Sigmoid colon (tissue), 6 donors: ENCODE measurements at regions not wholly inside any gene's neighbourhood (a gene's known extent, or its start where the extent isn't known, plus 50 kb on each side); places are given as distances from the start of the nearest gene placed in this dataset.

Experiments
- DNase-seq: peaks from one replicate; pipeline ENCODE4 v3.0.0-alpha.2; 2019
- H3K27ac ChIP-seq, 4 donors: fragments of 200-600 bp; sonication (generic); one replicate each; pipeline ENCODE4 v1.5.1; 2016 to 2019; ENCODE audit warnings: mild to moderate bottlenecking in 1 of 4
- H3K27me3 ChIP-seq, 3 donors: fragments of 200-600 bp; sonication (generic); one replicate each; pipeline ENCODE4 v1.5.1; 2019; ENCODE audit warnings: mild to moderate bottlenecking in 1 of 3
- H3K36me3 ChIP-seq, 4 donors: fragments of 200-600 bp; sonication (generic); one replicate each; pipeline ENCODE4 v1.5.1; 2016 to 2019
- H3K4me1 ChIP-seq, 4 donors: fragments of 200-600 bp; sonication (generic); one replicate each; pipeline ENCODE4 v1.5.1; 2017 to 2019
- H3K4me3 ChIP-seq, 4 donors: fragments of 200-600 bp; sonication (generic); one replicate each; pipeline ENCODE4 v1.5.1; 2017 to 2019; ENCODE audit warnings: mild to moderate bottlenecking in 2 of 4, moderate library complexity in 1 of 4
- H3K9me3 ChIP-seq, 4 donors: fragments of 200-600 bp in 3 of 4; sonication (generic) in 3 of 4; one replicate each; pipeline versions ENCODE4 v1.5.1 to v1.6.1; 2013 to 2019
- EP300 ChIP-seq, 4 donors: sonication (generic); formaldehyde crosslinking; IDR thresholded peaks; one replicate each; pipeline ENCODE4 v1.6.1; 2017; ENCODE audit warnings: antibody characterized with exemption in 4 of 4
- POLR2A ChIP-seq, 2 donors: fragments of 450-650 bp; IDR thresholded peaks; one replicate each; pipeline ENCODE4 v1.6.1; 2016; ENCODE audit warnings: antibody characterized with exemption in 2 of 2, mild to moderate bottlenecking in 2 of 2, moderate library complexity in 2 of 2
- POLR2AphosphoS5 ChIP-seq, 4 donors: sonication (generic); formaldehyde crosslinking; IDR thresholded peaks; one replicate each; pipeline ENCODE4 v1.6.1; 2017; ENCODE audit warnings: antibody characterized with exemption in 4 of 4
- WGBS, 2 donors: extraction: QIAGEN DNeasy Blood & Tissue Kit; methylation state at CpG; one replicate each; pipeline ENCODE4 v1.1.7; 2013; 5-methylcytosine and 5-hydroxymethylcytosine counted together
- intact Hi-C: fragments of 100-400 bp; cut with DNase I; formaldehyde crosslinking; loops from one replicate; pipeline ENCODE4 v1.15.1; 2023
- TF ChIP-seq, protein P1 (sequence below), 4 experiments: fragments of 450-650 bp in 3 of 4; fragments of 200-600 bp in 1 of 4; IDR thresholded peaks; one replicate each; pipeline ENCODE4 v1.5.1; 2016 to 2019; ENCODE audit warnings: antibody characterized with exemption in 4 of 4, mild to moderate bottlenecking in 3 of 4, moderate library complexity in 2 of 4
- donor health status: healthy with polysubstance abuse.
- donor health status: healthy.

GRCh38 chr18:6609666-6610264, 119.8 kb upstream of the ARHGAP28 start:
- Histone ChIP-seq H3K4me3 (no peak overlapping the region), H3K9me3 (peaks cover 0 to 2% (median 0%) of the 10 kb centered on the region in 4 donors), H3K27me3 (no peaks in the 10 kb centered on the region), H3K36me3 (no peaks in the 10 kb centered on the region), H3K4me1 (peaks cover 0 to 21% (median 14%) of the 10 kb centered on the region in 4 donors), H3K27ac (no peak overlapping the region)
- intact Hi-C loops: no loop called here
- no peak for DNase-seq
- TF ChIP-seq POLR2A (IDR thresholded peaks at IDR 0.05) (no peak), EP300 (IDR thresholded peaks at IDR 0.05) (no peak), POLR2AphosphoS5 (IDR thresholded peaks at IDR 0.05) (no peak)
- TF ChIP-seq, protein P1, sequence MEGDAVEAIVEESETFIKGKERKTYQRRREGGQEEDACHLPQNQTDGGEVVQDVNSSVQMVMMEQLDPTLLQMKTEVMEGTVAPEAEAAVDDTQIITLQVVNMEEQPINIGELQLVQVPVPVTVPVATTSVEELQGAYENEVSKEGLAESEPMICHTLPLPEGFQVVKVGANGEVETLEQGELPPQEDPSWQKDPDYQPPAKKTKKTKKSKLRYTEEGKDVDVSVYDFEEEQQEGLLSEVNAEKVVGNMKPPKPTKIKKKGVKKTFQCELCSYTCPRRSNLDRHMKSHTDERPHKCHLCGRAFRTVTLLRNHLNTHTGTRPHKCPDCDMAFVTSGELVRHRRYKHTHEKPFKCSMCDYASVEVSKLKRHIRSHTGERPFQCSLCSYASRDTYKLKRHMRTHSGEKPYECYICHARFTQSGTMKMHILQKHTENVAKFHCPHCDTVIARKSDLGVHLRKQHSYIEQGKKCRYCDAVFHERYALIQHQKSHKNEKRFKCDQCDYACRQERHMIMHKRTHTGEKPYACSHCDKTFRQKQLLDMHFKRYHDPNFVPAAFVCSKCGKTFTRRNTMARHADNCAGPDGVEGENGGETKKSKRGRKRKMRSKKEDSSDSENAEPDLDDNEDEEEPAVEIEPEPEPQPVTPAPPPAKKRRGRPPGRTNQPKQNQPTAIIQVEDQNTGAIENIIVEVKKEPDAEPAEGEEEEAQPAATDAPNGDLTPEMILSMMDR (IDR thresholded peaks at IDR 0.05): no peak
- 86% methylated on average over 7 of the region's 7 CpGs for WGBS, 2 donors

- no peaks in the 10 kb centered on the region for H3K36me3 ChIP-seq
- DNase-seq: no peak
- TF ChIP-seq EP300 (IDR thresholded peaks at IDR 0.05): no peak
- TF ChIP-seq, protein P1 (IDR thresholded peaks at IDR 0.05): no peak
- no peak for TF ChIP-seq POLR2AphosphoS5 (IDR thresholded peaks at IDR 0.05)
- TF ChIP-seq POLR2A (IDR thresholded peaks at IDR 0.05): no peak
- no peak overlapping the region for H3K27ac ChIP-seq
- 71 to 74% methylated on average over 3 of the region's 3 CpGs for WGBS, 2 donors
- H3K9me3 ChIP-seq: peaks cover 0 to 3% (median 0%) of the 10 kb centered on the region in 4 donors
- H3K27me3 ChIP-seq: no peaks in the 10 kb centered on the region
- peaks cover 0 to 17% (median 11%) of the 10 kb centered on the region in 4 donors for H3K4me1 ChIP-seq
- no peak overlapping the region for H3K4me3 ChIP-seq
- intact Hi-C loops: no loop called here
Measured at GRCh38 chr18:6610466-6610865, 119.0 kb upstream of the ARHGAP28 start.

DNA sequence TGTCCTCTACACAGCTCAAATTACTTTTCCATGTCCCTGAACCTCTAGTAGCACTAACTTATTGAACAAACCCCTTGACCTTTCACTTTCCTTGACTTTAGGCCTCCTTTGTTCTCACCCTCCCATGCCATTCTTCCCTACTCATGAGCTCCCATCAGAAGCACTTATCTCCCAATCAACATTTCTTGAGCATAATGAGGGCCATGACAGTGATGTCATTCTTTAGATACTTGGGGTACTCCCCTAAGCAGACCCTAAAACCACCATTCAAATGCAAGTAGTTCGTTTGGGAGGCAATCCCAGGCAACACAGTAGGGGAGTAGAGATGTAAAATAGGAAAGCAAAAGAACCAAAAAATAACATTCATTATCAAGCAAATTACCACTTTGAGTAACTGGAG, 115.9 kb upstream of the ARHGAP28 start:
- Histone ChIP-seq H3K36me3 (no peaks in the 10 kb centered on the region), H3K27ac (no peak overlapping the region), H3K4me1 (peaks cover 0 to 11% (median 3%) of the 10 kb centered on the region in 4 donors), H3K27me3 (no peaks in the 10 kb centered on the region), H3K9me3 (peaks cover 0 to 3% (median 0%) of the 10 kb centered on the region in 4 donors), H3K4me3 (no peak overlapping the region)
- WGBS, 2 donors: 9 to 27% methylated on average over 1 of the region's 1 CpG
- DNase-seq: no peak
- intact Hi-C loops: no loop called here
- TF ChIP-seq POLR2AphosphoS5 (IDR thresholded peaks at IDR 0.05) (no peak), EP300 (IDR thresholded peaks at IDR 0.05) (no peak), POLR2A (IDR thresholded peaks at IDR 0.05) (no peak)
- TF ChIP-seq, protein P1 (IDR thresholded peaks at IDR 0.05): no peak

- Histone ChIP-seq H3K9me3 (peaks cover 0 to 3% (median 0%) of the 10 kb centered on the region in 4 donors), H3K27ac (no peak overlapping the region), H3K36me3 (no peaks in the 10 kb centered on the region), H3K4me1 (peaks cover 0 to 11% (median 3%) of the 10 kb centered on the region in 4 donors), H3K27me3 (no peaks in the 10 kb centered on the region), H3K4me3 (no peak overlapping the region)
- TF ChIP-seq POLR2AphosphoS5 (IDR thresholded peaks at IDR 0.05) (no peak), EP300 (IDR thresholded peaks at IDR 0.05) (no peak), POLR2A (IDR thresholded peaks at IDR 0.05) (no peak)
- TF ChIP-seq, protein P1 (IDR thresholded peaks at IDR 0.05): no peak
- WGBS, 2 donors: 87 to 97% methylated on average over 4 of the region's 4 CpGs
- DNase-seq: no peak
- intact Hi-C loops: no loop called here
Measured at GRCh38 chr18:6614952-6615351, 114.6 kb upstream of the ARHGAP28 start.

- WGBS, 2 donors: 57 to 59% methylated on average over 4 of the region's 4 CpGs
- peaks cover 0 to 3% (median 0%) of the 10 kb centered on the region in 4 donors for H3K9me3 ChIP-seq
- H3K36me3 ChIP-seq: no peaks in the 10 kb centered on the region
- intact Hi-C loops: no loop called here
- H3K4me3 ChIP-seq: no peak overlapping the region
- no peaks in the 10 kb centered on the region for H3K4me1 ChIP-seq
- no peak for DNase-seq
- no peak overlapping the region for H3K27ac ChIP-seq
- TF ChIP-seq, protein P1 (IDR thresholded peaks at IDR 0.05): no peak
- TF ChIP-seq EP300 (IDR thresholded peaks at IDR 0.05) (no peak), POLR2AphosphoS5 (IDR thresholded peaks at IDR 0.05) (no peak), POLR2A (IDR thresholded peaks at IDR 0.05) (no peak)
- H3K27me3 ChIP-seq: no peaks in the 10 kb centered on the region
Measured at GRCh38 chr18:6616981-6617380, 112.5 kb upstream of the ARHGAP28 start.
